Thyroid gland (tissue), 4 donors: ENCODE measurements at regions not wholly inside any gene's neighbourhood (a gene's known extent, or its start where the extent isn't known, plus 50 kb on each side); places are given as distances from the start of the nearest gene placed in this dataset.

ENCODE experiments used
- DNase-seq, 2 donors: peaks; one replicate each; pipeline ENCODE4 v3.0.0-alpha.2; 2019
- H3K27ac ChIP-seq, 3 donors: fragments of 200-600 bp; sonication (generic); 1 replicate in 2 of 3; 2 replicates in 1 of 3; pipeline ENCODE4 v1.5.1; 2016 to 2019; ENCODE audit warnings: mild to moderate bottlenecking in 1 of 3, moderate library complexity in 1 of 3
- H3K27me3 ChIP-seq: fragments of 200-600 bp; sonication (generic); one replicate; pipeline ENCODE4 v1.5.1; 2019
- H3K36me3 ChIP-seq, 2 donors: fragments of 200-600 bp; sonication (generic); one replicate each; pipeline ENCODE4 v1.5.1; 2016 to 2019
- H3K4me1 ChIP-seq, 2 donors: fragments of 200-600 bp; sonication (generic); one replicate each; pipeline ENCODE4 v1.5.1; 2017 to 2019
- H3K4me3 ChIP-seq, 3 donors: fragments of 200-600 bp; sonication (generic); replicated peaks in 1 of 3; 1 replicate in 2 of 3; 2 replicates in 1 of 3; pipeline ENCODE4 v1.5.1; 2016; ENCODE audit warnings: mild to moderate bottlenecking in 1 of 3
- H3K9me3 ChIP-seq: fragments of 200-600 bp; sonication (generic); one replicate; pipeline ENCODE4 v1.5.1; 2017
- POLR2A ChIP-seq, 2 donors: fragments of 450-650 bp; IDR thresholded peaks; one replicate each; pipeline ENCODE4 v1.6.1; 2017; ENCODE audit warnings: antibody characterized with exemption in 2 of 2, mild to moderate bottlenecking in 2 of 2, moderate library complexity in 1 of 2
- WGBS, 2 donors: methylation state at CpG; one replicate each; pipeline ENCODE4 v1.1.5; 2017; 5-methylcytosine and 5-hydroxymethylcytosine counted together
- intact Hi-C: fragments of 100-400 bp; cut with DNase I; formaldehyde crosslinking; loops from one replicate; pipeline ENCODE4 v1.15.1; 2023
- TF ChIP-seq, protein P1 (sequence below), 6 experiments: fragments of 200-600 bp in 3 of 6; fragments of 450-650 bp in 3 of 6; sonication (generic) in 3 of 6; IDR thresholded peaks; one replicate each; pipeline ENCODE4 v1.5.1; 2016 to 2019; ENCODE audit warnings: antibody characterized with exemption in 6 of 6, mild to moderate bottlenecking in 2 of 6, inconsistent platforms in 1 of 6, moderate library complexity in 1 of 6

DNA sequence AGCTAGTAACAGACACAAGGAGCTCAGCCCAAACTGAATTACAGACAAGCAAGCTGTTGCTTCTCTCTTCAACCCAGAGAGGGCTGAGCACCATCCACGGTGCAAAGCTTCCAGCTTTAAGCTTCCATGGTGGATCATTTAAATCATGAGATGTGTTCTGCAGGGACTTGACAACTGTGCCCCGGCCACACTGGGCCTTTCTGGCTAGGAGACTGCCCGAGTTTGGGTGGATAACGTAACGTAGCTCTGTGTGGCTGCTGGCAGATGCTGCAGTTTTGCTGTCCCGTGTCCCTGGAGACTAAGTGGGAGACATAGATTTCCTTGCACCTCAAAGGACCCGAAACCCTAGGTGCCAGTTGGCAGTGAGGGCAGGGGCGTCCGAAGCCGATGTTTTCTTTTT lies 234.0 kb downstream of the IRX2 start:
- DNase-seq, result no peak
- intact Hi-C loops, result no loop called here

GRCh38 chr5:2515180-2515764 lies 236.2 kb downstream of the IRX2 start:
- Histone ChIP-seq H3K27ac (no peak overlapping the region), H3K27me3 (no peaks in the 10 kb centered on the region), H3K9me3 (no peaks in the 10 kb centered on the region), H3K4me1 (no peaks in the 10 kb centered on the region), H3K36me3 (no peaks in the 10 kb centered on the region), H3K4me3 (no peak overlapping the region)
- DNase-seq, result no peak
- TF ChIP-seq POLR2A (IDR thresholded peaks at IDR 0.05), result no peak
- TF ChIP-seq, protein P1, sequence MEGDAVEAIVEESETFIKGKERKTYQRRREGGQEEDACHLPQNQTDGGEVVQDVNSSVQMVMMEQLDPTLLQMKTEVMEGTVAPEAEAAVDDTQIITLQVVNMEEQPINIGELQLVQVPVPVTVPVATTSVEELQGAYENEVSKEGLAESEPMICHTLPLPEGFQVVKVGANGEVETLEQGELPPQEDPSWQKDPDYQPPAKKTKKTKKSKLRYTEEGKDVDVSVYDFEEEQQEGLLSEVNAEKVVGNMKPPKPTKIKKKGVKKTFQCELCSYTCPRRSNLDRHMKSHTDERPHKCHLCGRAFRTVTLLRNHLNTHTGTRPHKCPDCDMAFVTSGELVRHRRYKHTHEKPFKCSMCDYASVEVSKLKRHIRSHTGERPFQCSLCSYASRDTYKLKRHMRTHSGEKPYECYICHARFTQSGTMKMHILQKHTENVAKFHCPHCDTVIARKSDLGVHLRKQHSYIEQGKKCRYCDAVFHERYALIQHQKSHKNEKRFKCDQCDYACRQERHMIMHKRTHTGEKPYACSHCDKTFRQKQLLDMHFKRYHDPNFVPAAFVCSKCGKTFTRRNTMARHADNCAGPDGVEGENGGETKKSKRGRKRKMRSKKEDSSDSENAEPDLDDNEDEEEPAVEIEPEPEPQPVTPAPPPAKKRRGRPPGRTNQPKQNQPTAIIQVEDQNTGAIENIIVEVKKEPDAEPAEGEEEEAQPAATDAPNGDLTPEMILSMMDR (IDR thresholded peaks at IDR 0.05), result no peak
- intact Hi-C loops, result no loop called here
- WGBS, 2 donors, result 80 to 85% methylated on average over 32 of the region's 32 CpGs

More for the DNA sequence above, 234.0 kb downstream of the IRX2 start:
- H3K27ac ChIP-seq, result no peak overlapping the region
- TF ChIP-seq, protein P1 (IDR thresholded peaks at IDR 0.05), result no peak
- H3K9me3 ChIP-seq, result no peaks in the 10 kb centered on the region
- H3K4me1 ChIP-seq, result no peaks in the 10 kb centered on the region
- H3K27me3 ChIP-seq, result no peaks in the 10 kb centered on the region
- H3K4me3 ChIP-seq, result no peak overlapping the region
- no peaks in the 10 kb centered on the region for H3K36me3 ChIP-seq
- WGBS, 2 donors, result 87 to 91% methylated on average over 9 to 10 of the region's 10 CpGs

DNA sequence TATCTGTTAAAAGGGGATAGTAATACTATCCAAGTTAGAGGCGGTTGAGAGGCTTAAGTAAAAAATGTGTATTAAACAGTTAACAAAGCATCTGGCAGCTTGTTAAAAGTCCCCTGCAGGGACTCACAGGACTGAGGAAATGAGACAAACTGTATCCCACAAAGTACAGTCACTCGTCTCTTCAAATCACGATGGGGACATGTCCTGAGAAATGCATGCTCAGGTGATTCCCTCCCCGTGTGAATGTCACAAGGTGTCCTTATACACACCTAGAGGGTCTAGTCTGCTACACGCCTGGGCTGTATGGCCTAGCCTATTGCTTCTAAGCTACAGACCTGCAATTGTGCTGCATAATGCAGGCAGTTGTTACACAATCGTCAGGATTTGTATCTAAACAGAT lies 237.0 kb downstream of the IRX2 start:
- H3K4me3 ChIP-seq, result no peak overlapping the region
- WGBS, 2 donors, result 67 to 77% methylated on average over 6 of the region's 6 CpGs
- intact Hi-C loops, result no loop called here
- no peaks in the 10 kb centered on the region for H3K36me3 ChIP-seq
- H3K27ac ChIP-seq, result no peak overlapping the region
- no peak for TF ChIP-seq POLR2A (IDR thresholded peaks at IDR 0.05)
- TF ChIP-seq, protein P1 (IDR thresholded peaks at IDR 0.05), result no peak
- H3K9me3 ChIP-seq, result no peaks in the 10 kb centered on the region
- no peak for DNase-seq
- no peaks in the 10 kb centered on the region for H3K27me3 ChIP-seq
- no peaks in the 10 kb centered on the region for H3K4me1 ChIP-seq

- H3K27me3 ChIP-seq, result no peaks in the 10 kb centered on the region
- H3K36me3 ChIP-seq, result no peaks in the 10 kb centered on the region
- no peak for TF ChIP-seq POLR2A (IDR thresholded peaks at IDR 0.05)
- TF ChIP-seq, protein P1 (IDR thresholded peaks at IDR 0.05), result no peak
- H3K4me3 ChIP-seq, result no peak overlapping the region
- H3K9me3 ChIP-seq, result no peaks in the 10 kb centered on the region
- 66 to 79% methylated on average over 5 of the region's 5 CpGs for WGBS, 2 donors
- no peak for DNase-seq
- H3K27ac ChIP-seq, result no peak overlapping the region
- intact Hi-C loops, result no loop called here
- H3K4me1 ChIP-seq, result no peaks in the 10 kb centered on the region
These were observed 239.8 kb downstream of the IRX2 start for GRCh38 chr5:2511706-2512105.

DNA sequence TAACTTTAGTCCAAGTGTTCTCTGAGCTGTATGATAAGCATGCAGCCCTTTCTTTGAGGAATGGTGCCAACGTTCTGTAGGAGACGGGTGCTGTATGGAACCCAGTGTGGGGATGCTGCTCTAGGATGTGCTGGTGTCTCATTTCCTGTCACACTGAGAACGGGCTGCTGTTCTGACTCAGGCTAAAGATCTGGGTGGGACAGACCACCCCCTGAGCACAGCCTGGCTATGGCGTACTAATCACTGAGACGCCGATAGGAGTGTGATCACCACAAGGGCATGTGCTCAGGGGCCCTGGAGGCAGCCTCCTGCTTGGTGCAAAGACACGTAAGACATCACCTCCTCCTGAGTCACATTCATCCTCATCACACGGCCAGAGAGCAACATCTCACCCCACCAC lies 240.4 kb downstream of the IRX2 start:
- 79 to 80% methylated on average over 8 of the region's 8 CpGs for WGBS, 2 donors
- Histone ChIP-seq H3K36me3 (no peaks in the 10 kb centered on the region), H3K4me1 (no peaks in the 10 kb centered on the region), H3K27me3 (no peaks in the 10 kb centered on the region), H3K4me3 (no peak overlapping the region), H3K9me3 (no peaks in the 10 kb centered on the region), H3K27ac (no peak overlapping the region)
- DNase-seq, result no peak
- no peak for TF ChIP-seq POLR2A (IDR thresholded peaks at IDR 0.05)
- TF ChIP-seq, protein P1 (IDR thresholded peaks at IDR 0.05), result no peak
- intact Hi-C loops, result no loop called here
